Vagina (tissue), 2 donors: ENCODE measurements at regions not wholly inside any gene's neighbourhood (a gene's known extent, or its start where the extent isn't known, plus 50 kb on each side); places are given as distances from the start of the nearest gene placed in this dataset.
A peak's percentile ranks its signal among the peaks of the same experiment; 100 is the strongest.

Experiments used
- DNase-seq, 2 donors: peaks; one replicate each; pipeline ENCODE4 v3.0.0-alpha.2; 2017; ENCODE audit errors: extremely low spot score in 2 of 2
- H3K27ac ChIP-seq: fragments of 200-600 bp; sonication (generic); one replicate; pipeline ENCODE4 v1.5.1; 2019
- H3K27me3 ChIP-seq: fragments of 200-600 bp; sonication (generic); one replicate; pipeline ENCODE4 v1.5.1; 2019
- H3K36me3 ChIP-seq, 2 donors: fragments of 200-600 bp; sonication (generic); one replicate each; pipeline ENCODE4 v1.5.1; 2017 to 2019
- H3K4me1 ChIP-seq: fragments of 200-600 bp; sonication (generic); one replicate; pipeline ENCODE4 v1.5.1; 2019
- H3K4me3 ChIP-seq, 2 donors: fragments of 200-600 bp; sonication (generic); 1 replicate in 1 of 2; 2 replicates in 1 of 2; pipeline ENCODE4 v1.5.1; 2016 to 2019
- H3K9me3 ChIP-seq: fragments of 200-600 bp; sonication (generic); one replicate; pipeline ENCODE4 v1.5.1; 2019
- POLR2A ChIP-seq, 2 donors: fragments of 450-650 bp; IDR thresholded peaks; one replicate each; pipeline ENCODE4 v1.6.1; 2017; ENCODE audit warnings: antibody characterized with exemption in 2 of 2, mild to moderate bottlenecking in 2 of 2, moderate library complexity in 2 of 2
- POLR2AphosphoS5 ChIP-seq, 2 donors: sonication (generic); formaldehyde crosslinking; IDR thresholded peaks; one replicate each; pipeline ENCODE4 v1.9.0; 2017; ENCODE audit warnings: antibody characterized with exemption in 2 of 2, mild to moderate bottlenecking in 2 of 2, low read depth in 1 of 2; ENCODE audit not compliant: insufficient read depth in 1 of 2
- intact Hi-C: fragments of 100-400 bp; cut with DNase I; formaldehyde crosslinking; loops from one replicate; pipeline ENCODE4 v1.15.1; 2023
- TF ChIP-seq, protein P1 (sequence below), 3 experiments: fragments of 450-650 bp in 2 of 3; fragments of 200-600 bp in 1 of 3; sonication (generic) in 1 of 3; IDR thresholded peaks; one replicate each; pipeline ENCODE4 v1.5.1; 2017 to 2019; ENCODE audit warnings: antibody characterized with exemption in 3 of 3, mild to moderate bottlenecking in 2 of 3, moderate library complexity in 2 of 3

GRCh38 chr6:168136001-168136400 lies 57.0 kb upstream of the FRMD1 start:
- Histone ChIP-seq H3K36me3 (no peaks in the 10 kb centered on the region), H3K4me1 (peaks cover 11% of the 10 kb centered on the region), H3K4me3 (no peak overlapping the region), H3K27me3 (no peaks in the 10 kb centered on the region), H3K27ac (no peak overlapping the region), H3K9me3 (no peaks in the 10 kb centered on the region)
- intact Hi-C loops = loop anchor here (5.0 kb wide), 1 partner anchor 1104 kb away; no protein-coding TSS in a partner anchor
- TF ChIP-seq POLR2A (IDR thresholded peaks at IDR 0.05) = no peak
- peak in 1 of 2 donors; percentile 89 for DNase-seq

DNA sequence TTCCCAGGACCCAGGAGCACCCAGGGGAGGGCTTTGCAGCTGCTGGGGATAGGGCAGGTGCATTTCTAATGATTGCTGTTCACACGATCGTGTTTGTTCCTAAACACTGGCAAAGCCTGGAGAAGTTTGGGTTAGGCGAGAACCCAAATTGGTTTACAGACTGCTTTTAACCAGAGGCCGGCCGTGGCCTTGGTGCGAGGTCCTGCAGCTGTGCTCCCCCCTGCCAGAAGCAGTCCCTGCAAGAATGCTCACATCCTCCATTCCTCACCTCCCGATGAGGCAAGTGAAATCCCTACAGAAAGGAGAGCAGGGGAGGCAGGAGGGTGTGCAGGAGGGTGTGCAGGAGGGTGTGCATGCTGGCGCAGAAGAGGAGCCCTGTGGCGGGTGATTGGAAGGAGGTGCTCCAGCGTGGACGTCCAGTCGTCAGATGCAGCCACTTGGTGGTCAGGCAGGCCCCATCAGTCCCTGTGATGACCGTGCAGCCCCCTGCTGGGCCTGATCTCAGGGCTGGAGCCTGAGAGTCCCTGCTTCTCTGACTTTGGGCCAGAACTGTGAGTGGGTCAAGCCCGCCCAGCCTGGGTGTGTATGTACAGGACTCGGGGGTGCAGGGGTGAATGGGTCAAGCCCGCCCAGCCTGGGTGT lies 55.7 kb upstream of the FRMD1 start:
- Histone ChIP-seq H3K36me3 (no peaks in the 10 kb centered on the region), H3K27me3 (no peaks in the 10 kb centered on the region), H3K4me1 (peaks cover 11% of the 10 kb centered on the region), H3K4me3 (no peak overlapping the region), H3K27ac (no peak overlapping the region), H3K9me3 (no peaks in the 10 kb centered on the region)
- TF ChIP-seq, protein P1, sequence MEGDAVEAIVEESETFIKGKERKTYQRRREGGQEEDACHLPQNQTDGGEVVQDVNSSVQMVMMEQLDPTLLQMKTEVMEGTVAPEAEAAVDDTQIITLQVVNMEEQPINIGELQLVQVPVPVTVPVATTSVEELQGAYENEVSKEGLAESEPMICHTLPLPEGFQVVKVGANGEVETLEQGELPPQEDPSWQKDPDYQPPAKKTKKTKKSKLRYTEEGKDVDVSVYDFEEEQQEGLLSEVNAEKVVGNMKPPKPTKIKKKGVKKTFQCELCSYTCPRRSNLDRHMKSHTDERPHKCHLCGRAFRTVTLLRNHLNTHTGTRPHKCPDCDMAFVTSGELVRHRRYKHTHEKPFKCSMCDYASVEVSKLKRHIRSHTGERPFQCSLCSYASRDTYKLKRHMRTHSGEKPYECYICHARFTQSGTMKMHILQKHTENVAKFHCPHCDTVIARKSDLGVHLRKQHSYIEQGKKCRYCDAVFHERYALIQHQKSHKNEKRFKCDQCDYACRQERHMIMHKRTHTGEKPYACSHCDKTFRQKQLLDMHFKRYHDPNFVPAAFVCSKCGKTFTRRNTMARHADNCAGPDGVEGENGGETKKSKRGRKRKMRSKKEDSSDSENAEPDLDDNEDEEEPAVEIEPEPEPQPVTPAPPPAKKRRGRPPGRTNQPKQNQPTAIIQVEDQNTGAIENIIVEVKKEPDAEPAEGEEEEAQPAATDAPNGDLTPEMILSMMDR (IDR thresholded peaks at IDR 0.05) = no peak
- no peak for TF ChIP-seq POLR2A (IDR thresholded peaks at IDR 0.05)
- TF ChIP-seq POLR2AphosphoS5 (IDR thresholded peaks at IDR 0.05; ENCODE audit: insufficient read depth in 1 of 2, low read depth in 1 of 2) = no peak
- intact Hi-C loops = loop anchor here (5.0 kb wide), 1 partner anchor 1102 kb away; no protein-coding TSS in a partner anchor
- DNase-seq = peak; percentile 65 to 93

DNA sequence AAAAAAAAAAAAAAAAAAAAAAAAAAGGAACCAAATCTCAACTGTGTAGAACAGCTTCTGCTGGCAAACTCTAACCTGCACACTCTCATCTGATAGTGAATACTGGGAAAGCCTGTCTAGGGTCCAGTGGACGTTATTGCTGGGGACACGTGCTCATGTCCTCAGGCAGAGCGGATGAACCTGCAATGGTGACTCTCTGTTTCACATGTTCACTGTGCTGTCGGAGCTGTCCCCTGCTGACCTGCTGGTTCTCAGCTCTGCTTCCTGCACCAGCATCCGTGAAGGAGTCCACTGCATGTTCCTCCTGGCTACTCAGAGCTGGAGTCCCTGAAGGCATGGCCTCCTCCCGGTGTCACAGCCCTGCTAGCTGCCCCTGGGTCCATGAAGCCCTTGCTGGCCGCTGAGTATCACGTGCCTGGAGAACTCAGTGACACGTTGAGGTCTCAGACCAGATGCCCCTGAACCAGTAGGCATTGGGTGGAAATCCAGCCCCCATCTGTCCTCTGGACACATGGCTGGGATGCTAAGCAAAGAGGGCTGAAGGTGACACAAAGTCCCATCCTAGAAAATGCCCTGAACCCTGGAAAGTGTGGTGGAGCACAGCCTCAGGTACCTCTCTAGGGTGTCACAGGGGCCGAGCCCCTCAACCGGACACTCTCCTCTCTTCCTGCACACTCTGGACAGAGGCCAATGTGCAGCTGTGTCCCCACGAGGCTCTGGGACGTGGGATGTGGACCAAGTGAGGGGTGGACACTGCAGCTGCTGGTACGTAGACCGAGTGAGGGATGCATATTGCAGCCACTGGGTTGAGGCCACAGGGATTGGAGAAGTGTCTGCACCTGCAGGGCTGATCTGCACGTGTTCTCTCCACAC lies 54.9 kb upstream of the FRMD1 start:
- H3K27ac ChIP-seq = no peak overlapping the region
- TF ChIP-seq POLR2A (IDR thresholded peaks at IDR 0.05) (no peak), POLR2AphosphoS5 (IDR thresholded peaks at IDR 0.05; ENCODE audit: insufficient read depth in 1 of 2, low read depth in 1 of 2) (no peak)
- TF ChIP-seq, protein P1 (IDR thresholded peaks at IDR 0.05) = no peak
- H3K4me3 ChIP-seq = peak overlapping the region in 1 of 2 donors; percentile 28
- H3K4me1 ChIP-seq = peaks cover 11% of the 10 kb centered on the region
- no peaks in the 10 kb centered on the region for H3K9me3 ChIP-seq
- no peaks in the 10 kb centered on the region for H3K36me3 ChIP-seq
- intact Hi-C loops = no loop called here
- DNase-seq = peak; percentile 86 to 93
- no peaks in the 10 kb centered on the region for H3K27me3 ChIP-seq

DNA sequence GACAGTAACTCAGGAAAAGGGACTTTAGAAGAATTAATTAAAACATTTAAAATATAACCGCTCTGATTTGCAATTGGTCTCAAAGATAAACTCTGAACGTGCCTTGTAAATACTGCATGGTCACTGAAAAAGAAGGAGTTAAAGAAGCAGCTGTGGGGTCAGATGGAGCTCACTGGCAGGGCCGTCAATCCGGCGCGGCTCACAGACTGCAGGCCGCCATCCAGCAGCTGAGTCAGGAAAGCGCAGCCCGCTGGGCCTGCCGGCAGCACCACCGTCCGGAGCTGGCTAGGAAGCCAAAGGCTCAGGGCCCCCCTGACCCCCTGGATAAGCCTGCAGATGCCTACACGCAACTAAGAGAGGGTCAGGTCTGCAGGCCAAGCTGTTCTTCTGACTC lies 54.2 kb upstream of the FRMD1 start:
- TF ChIP-seq, protein P1 (IDR thresholded peaks at IDR 0.05) = peak in 1 of 3 experiments; percentile 1
- no peak for TF ChIP-seq POLR2A (IDR thresholded peaks at IDR 0.05)
- intact Hi-C loops = no loop called here
- DNase-seq = peak; percentile 49 to 62
- Histone ChIP-seq H3K4me1 (peaks cover 11% of the 10 kb centered on the region), H3K27me3 (no peaks in the 10 kb centered on the region), H3K27ac (peak overlapping the region; percentile 5), H3K36me3 (no peaks in the 10 kb centered on the region), H3K4me3 (peak overlapping the region; percentile 28 to 39), H3K9me3 (no peaks in the 10 kb centered on the region)

- TF ChIP-seq, protein P1 (IDR thresholded peaks at IDR 0.05) = peak in 2 of 3 experiments; percentile 40 to 59
- TF ChIP-seq POLR2A (IDR thresholded peaks at IDR 0.05) (no peak), POLR2AphosphoS5 (IDR thresholded peaks at IDR 0.05; ENCODE audit: insufficient read depth in 1 of 2, low read depth in 1 of 2) (peak in 1 of 2 donors; percentile 21)
- peak overlapping the region; percentile 28 to 39 for H3K4me3 ChIP-seq
- intact Hi-C loops = no loop called here
- H3K27ac ChIP-seq = peak overlapping the region; percentile 5
- peaks cover 11% of the 10 kb centered on the region for H3K4me1 ChIP-seq
- no peaks in the 10 kb centered on the region for H3K9me3 ChIP-seq
- peak; percentile 77 to 83 for DNase-seq
- no peaks in the 10 kb centered on the region for H3K27me3 ChIP-seq
- H3K36me3 ChIP-seq = no peaks in the 10 kb centered on the region
Measured at GRCh38 chr6:168132531-168133167, 53.6 kb upstream of the FRMD1 start.
